Renal pelvis (tissue), 1 donor: ENCODE measurements at regions not wholly inside any gene's neighbourhood (a gene's known extent, or its start where the extent isn't known, plus 50 kb on each side); places are given as distances from the start of the nearest gene placed in this dataset.
"Not testable (repeated sequence)": the region's sequence is repeated elsewhere in the genome, so short reads cannot be mapped to it uniquely, and the experiment has no call there.

ENCODE experiments used
- DNase-seq: peaks from one replicate; pipeline ENCODE4 v3.0.0-alpha.2; 2013

- DNase-seq = no peak
Observed at GRCh38 chr12:127565241-127565640, 701.7 kb upstream of the TMEM132C start.

GRCh38 chr12:127567531-127567930 is 699.4 kb upstream of the TMEM132C start:
- DNase-seq = no peak

- DNase-seq = no peak
Observed at GRCh38 chr12:127570387-127570786, 696.6 kb upstream of the TMEM132C start.

- no peak for DNase-seq
Observed at GRCh38 chr12:127570793-127571360, 696.1 kb upstream of the TMEM132C start.

GRCh38 chr12:127571578-127571977 is 695.4 kb upstream of the TMEM132C start:
- DNase-seq = no peak

- no peak for DNase-seq
Observed at GRCh38 chr12:127579446-127579845, 687.5 kb upstream of the TMEM132C start.

GRCh38 chr12:127582074-127582473 is 684.9 kb upstream of the TMEM132C start:
- DNase-seq = no peak

GRCh38 chr12:127583041-127583440 is 683.9 kb upstream of the TMEM132C start:
- no peak for DNase-seq

GRCh38 chr12:127588249-127588648 is 678.7 kb upstream of the TMEM132C start:
- DNase-seq = peak; percentile 10

- no peak for DNase-seq
Observed at GRCh38 chr12:127589541-127589940, 677.4 kb upstream of the TMEM132C start.

GRCh38 chr12:127590868-127591267 is 676.1 kb upstream of the TMEM132C start:
- DNase-seq = no peak

- no peak for DNase-seq
Observed at GRCh38 chr12:127592245-127592644, 674.7 kb upstream of the TMEM132C start.

- DNase-seq = no peak
Observed at GRCh38 chr12:127594351-127594970, 672.5 kb upstream of the TMEM132C start.

GRCh38 chr12:127595506-127595905 is 671.5 kb upstream of the TMEM132C start:
- no peak for DNase-seq

GRCh38 chr12:127596891-127597290 is 670.1 kb upstream of the TMEM132C start:
- DNase-seq = no peak

- DNase-seq = no peak
Observed at GRCh38 chr12:127599436-127599835, 667.5 kb upstream of the TMEM132C start.

- no peak for DNase-seq
Observed at GRCh38 chr12:127600211-127600610, 666.8 kb upstream of the TMEM132C start.

GRCh38 chr12:127606476-127607015 is 660.4 kb upstream of the TMEM132C start:
- DNase-seq = no peak

GRCh38 chr12:127607146-127607725 is 659.7 kb upstream of the TMEM132C start:
- DNase-seq = no peak

GRCh38 chr12:127608359-127608758 is 658.6 kb upstream of the TMEM132C start:
- DNase-seq = not testable (repeated sequence)

- no peak for DNase-seq
Observed at GRCh38 chr12:127613056-127613455, 653.9 kb upstream of the TMEM132C start.

GRCh38 chr12:127619869-127620734 is 646.9 kb upstream of the TMEM132C start:
- no peak for DNase-seq
